NCI-H1694 (cell line): ENCODE measurements at regions not wholly inside any gene's neighbourhood (a gene's known extent, or its start where the extent isn't known, plus 50 kb on each side); places are given as distances from the start of the nearest gene placed in this dataset.

Experiments
- DNase-seq: peaks from one replicate; lab custom pipeline; 2025; lab: John Stamatoyannopoulos, UW

DNA sequence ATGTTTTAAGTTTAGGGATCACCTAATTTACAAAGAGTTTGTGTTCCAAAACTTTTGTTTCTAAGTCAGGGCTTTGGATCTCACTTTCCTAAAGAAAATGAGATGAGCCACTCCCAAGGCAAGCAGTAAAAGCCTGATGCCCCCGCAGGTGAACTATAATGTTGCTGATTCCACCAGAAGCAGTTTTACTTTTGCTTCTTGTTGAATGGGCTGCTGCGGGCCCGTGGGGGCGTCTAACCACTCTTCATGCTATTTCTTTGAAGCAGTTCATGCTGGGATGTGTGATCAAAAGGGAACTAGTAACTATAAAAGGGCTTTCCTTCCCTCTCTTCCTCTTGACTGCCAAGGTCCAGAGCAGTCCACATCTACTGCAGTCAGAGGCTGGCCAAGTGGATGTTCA lies 118.7 kb upstream of the NEBL start:
- no peak for DNase-seq

DNA sequence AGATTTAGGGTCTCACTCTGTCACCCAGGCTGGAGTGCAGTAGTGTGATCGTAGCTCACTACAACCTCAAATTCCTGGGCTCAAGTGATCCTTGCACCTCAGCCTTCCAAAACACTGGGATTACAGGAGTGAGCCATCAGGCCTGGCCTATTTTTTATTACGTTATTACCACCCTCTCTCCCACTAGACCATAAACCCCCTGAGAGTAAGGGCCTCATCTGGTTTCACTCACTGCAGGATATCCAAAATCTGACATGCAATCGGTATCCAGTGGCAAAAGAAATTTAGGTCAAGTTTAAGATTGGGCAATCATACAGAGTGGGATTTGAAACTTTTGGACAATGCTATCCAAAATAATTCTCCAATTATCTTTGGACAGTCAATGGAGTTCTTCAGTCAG lies 117.0 kb upstream of the NEBL start:
- no peak for DNase-seq

DNA sequence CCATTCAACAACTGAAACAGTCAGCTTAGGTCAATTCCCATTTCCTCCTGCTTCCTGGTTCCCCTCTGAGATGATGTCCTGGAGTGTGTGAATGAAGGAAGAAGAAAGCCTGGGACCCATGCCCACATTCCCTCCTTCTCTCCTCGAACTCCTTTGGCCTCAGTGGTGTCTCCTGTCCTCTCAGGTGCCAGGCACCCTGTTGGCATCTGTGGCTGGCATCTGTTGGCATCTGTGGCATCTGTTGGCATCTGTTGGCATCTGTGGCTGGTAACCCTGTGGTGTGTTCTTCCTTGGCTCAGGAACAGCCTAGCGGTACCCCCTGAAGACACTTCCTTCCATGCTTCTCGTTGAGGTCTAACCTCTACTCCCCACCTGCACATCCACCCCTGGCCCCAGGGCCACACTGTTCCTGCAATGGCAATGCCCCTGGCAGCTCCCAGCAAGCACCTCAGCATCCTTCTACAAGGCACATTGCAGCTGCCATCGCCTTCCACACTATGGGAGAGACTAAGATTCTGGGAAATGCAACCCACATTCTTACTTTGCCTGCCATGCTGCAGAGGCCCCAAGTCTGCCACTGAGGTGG lies 114.4 kb upstream of the NEBL start:
- no peak for DNase-seq

DNA sequence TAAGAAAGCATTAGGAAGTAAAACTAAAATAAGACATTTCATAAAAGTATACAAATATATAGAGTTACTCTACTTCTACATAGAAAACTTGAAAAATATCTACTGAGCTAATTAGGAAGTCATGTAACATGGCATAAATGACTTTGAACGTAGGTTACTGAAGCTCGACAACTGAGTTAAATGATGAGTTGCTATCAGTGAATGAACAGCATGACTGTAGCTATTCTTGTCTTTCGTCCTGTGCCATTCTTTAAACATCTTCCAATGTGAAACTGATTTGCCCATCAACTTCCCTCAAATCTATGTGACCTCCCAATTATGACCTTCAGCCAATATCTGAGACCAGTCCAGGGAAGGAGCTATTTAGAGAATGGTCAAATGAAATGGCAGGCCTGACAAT lies 113.5 kb upstream of the NEBL start:
- no peak for DNase-seq

DNA sequence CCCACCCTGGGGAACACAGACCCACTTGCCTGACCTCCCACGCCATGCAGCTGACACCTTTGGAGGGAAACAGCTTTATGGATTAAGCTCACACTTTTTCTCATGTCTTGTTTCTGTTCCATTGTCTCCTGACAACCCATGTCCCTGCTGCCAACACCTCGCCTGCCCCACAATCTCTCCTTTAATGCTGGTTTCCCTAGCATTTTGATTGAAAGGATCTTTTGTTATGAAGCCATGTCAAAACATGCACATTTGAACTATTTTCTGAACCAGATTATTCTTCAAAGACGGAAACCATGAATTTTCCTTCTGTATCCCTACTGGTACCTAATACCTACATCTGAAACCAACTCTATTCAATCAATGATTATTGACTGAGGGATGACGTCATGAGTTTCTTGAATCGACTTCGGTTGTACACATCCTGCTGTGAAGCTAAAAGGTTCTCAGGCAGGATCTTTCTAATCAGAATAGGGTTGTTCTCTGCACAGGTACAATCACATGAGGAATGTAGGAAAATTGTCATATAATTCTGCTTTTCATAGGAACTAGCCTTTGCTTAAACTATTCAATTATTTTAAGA lies 106.2 kb upstream of the NEBL start:
- DNase-seq = no peak

DNA sequence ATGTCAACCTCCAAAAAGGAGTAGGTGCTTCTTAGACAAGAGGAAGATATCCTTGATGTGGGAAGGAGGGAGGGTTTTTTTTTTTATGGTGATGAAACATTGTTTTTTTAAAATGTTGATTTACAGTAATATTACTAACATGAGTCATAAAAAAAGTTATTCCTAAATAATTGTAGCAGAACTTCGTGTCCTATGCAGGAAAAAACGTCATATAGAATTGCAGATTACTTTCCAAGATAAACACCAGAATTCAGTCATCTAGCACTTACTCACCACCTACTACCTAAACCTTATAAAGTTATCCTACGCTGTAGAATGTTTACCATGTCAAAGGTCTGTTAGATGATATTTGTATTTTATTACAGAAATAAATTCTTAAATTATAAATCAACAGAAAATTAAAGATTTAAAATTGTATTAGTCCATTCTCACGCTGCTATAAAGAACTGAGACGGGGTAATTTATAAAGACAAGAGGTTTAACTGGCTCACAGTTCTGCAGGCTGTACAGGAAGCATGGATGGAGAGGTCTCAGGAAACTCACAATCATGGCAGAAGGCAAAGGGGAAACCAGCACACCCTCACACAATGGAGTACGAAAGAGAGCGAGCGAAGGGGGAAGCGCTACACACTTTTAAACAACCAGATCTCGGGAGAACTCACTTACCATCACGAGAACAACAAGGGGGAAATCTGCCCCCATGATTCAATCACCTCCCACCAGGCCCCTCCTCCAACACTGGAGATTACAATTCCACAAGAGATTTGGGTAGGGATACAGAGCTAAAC lies 105.2 kb upstream of the NEBL start:
- DNase-seq = no peak

DNA sequence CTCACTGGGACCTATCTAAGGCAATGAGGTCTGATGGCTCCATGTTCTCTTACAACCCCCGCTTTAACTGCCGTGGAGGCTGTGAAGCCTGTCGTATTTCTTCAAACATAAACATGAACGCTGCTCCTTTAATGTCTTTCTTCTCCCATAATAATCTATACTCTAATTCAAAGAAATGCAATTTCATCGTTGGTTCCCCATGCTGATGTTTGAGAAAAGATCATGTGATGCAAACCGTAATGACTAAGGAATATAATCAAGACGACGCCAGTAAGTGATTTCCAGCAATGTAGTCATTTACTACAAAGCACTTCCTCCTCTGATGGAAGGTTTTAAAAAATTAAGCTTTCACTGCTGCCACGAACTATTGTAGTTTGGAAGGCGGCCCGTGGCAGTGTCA lies 102.6 kb upstream of the NEBL start:
- no peak for DNase-seq

DNA sequence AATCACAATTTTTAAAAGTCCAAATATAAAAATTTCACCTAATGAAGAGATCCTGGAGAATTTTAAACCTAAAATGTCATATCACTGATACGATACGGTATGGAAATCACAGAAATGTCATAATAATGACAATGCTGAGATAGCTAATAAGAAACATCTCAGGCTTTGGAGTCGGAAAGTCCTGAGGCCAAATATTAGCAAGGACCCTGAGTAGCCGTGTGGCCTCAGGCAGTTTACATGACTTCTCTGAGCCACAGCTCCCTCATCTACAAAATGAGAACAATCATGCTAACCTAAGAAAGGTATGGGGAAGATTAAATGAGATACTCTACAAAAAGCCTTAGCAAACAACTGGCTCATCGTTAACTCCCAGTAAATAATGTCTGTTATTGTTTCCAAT lies 100.9 kb upstream of the NEBL start:
- no peak for DNase-seq

DNA sequence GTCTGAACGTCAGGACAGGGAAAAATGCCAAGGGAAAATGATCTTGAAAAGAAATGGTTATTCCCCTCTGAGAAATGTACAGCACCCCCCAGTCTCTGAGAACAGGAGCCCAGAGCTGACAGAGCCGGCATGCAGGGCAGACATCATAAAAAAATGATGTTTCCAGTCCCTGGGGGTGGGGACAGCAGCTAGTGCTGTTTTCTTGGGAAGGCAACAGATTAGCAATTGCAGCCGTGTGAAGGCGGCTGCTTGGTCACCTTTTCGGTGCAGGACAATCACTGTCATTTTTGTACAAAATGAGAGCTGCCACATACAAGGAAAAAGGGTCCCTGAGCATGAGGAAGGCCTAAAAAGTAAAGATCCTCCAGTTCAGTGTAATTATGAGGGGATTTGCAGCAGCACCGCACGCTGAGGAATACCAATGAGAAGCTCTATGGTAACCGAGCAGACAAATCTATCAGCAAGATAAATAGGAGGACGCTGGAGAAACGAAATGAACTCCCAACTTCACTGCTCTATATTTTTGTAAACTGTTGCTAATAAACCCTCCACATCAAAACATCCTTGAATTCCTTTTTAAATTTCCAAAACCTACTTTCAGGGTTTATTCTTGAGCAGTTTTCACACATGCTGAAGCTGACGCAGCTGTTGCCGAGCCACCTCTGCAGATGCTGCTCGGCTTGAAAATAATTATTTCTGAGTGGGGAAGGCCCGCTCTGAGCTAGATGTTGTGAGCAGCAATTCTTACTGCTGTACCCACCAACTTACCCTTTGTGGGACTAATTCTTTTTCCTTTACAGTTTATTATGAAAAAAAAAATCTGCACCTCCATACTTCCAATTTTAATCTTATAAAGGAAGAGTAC lies 98.2 kb upstream of the NEBL start:
- no peak for DNase-seq

DNA sequence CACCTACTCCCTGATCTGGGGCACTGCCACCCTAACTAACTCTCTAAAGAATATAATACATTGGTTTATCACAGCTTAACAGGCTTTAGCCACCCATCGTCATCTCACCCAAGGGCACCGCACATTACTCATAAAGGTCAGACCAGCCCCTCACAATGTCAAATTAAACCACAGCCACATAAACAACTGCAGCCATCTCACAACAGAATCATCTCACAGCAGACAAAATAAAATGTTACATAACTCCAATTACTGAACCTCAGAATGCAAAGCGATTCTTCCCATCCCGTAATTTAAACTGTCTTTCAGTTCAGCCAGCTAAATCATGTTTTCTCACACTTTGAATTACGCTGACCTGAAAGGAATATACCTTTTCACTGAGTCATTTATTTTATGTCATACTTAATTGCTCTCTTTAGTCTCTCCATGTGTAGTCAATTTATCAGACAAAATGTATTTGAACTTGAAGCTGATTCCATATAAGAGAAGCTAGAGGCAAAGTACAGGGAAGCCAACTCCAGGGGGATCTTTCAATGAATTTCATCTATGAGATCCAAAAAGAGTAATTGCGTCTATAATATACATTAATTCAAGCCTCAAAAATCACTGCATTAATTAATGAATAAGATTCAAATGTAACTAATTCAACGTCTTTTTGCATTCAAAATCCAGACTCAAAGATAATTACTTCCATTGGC lies 96.9 kb upstream of the NEBL start:
- no peak for DNase-seq

DNA sequence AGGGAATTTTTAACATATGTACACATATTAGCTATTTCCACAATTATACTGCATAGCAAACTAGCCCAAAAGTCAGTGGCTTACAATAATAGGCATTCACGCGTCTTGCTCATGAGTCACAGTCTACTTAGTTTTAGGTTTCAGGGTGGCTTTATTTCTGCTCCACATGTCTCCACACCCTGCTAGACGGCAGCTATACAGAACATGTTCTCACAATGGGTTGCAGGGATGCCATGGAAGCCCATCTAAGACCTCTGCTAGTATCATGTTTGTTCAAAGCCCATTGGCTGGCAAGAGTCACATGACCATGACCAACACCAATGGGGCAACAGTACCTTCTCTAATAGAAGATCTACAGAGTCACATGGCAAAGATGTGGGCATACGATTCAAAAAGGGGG lies 96.3 kb upstream of the NEBL start:
- DNase-seq = no peak

DNA sequence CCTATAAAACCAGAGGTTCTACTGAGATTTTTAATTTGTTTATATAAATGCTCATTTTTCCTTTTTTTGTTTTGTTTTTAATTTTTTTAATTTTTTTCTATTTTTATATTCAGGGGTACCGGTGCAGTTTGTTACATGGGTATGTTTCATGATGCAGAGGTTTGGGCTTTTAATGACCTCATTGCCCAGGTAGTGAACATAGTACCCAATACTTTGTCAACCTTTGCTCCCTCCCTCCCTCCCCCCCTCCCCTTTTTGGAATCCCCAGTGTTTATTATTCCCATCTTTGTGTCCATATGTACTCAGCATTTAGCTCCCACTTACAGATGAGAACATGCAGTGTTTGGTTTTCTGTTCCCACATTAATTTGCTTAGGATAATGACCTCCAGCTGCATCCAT lies 94.4 kb upstream of the NEBL start:
- no peak for DNase-seq

DNA sequence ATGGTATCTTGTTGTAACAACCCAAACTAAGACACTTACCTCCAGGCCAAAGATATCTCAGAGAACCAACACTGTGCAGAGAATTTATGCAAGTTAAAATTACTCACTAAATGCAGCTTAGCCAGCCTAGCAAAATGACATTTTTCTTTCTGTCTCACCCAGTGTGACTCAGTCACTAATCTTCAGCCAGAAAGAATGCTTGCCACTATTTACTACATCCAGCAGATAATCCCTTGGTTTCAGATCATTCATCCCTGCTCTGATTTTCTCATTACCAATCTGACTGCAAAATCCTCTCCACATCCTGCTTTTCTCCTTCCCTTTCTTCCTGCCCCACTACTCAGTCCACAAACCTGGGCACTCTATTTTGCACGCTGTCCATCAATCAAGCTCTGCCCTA lies 93.5 kb upstream of the NEBL start:
- no peak for DNase-seq

DNA sequence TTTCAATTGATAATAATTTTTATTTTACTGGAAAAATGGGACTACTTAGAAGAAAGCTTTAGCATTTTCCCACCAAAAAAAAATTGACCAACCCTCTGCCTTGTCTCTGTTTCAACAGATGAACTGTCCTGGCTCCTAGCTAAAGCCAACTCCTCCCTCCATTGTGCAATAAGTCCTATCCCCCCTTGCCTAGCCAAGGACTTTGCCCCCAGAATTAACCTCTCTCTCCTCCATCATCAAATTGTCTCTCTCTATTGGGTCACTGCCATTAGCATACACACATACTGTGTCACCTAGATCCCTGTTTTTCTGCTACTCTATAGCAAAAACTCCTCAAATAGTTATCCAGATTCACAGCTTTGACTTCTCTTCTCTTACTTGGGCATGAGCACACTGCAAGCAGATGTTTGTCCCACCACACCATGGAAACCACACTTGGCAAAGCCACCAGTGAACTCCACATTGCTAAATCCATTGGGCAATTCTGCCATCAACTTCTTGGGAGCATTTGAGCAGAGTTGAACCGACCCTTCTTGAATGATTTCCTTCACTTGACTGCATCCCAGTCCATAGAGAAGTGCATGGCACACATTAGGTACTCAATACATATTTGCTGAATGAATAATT lies 91.4 kb upstream of the NEBL start:
- DNase-seq = no peak

DNA sequence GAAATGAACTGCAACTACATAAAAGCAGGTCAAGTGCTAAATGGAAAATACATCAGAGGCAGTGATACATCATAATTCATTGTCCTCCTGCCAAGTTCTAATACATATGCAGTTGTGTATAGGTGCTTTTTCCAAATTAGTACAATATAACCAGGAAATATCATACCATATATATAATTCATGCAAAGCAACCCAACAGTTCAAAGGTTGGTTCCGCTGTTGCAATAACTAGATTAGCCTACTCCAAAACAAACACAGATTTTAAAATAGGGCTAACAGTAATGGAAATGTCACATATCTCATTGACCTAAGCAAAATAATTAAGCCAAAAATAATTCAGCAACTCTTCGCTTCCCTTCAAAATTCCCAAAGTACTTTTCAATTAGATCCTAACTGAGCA lies 88.9 kb upstream of the NEBL start:
- DNase-seq = no peak

DNA sequence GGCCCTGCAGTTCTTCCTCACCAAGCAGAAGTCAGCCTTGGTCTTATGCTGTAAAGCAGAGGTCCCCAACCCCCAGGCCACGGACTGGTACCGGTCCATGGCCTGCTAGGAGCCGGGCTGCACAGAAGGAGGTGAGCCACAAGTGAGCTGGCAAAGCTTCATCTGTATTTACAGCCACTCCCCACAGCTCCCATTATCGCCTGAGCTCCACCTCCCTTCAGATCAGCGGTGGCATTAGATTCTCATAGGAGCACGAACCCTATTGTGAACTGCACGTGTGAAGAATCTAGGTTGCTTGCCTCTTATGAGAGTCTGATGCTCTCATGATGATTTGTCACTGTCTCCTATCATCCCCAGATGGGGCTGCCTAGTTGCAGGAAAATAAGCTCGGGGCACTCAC lies 87.6 kb upstream of the NEBL start:
- no peak for DNase-seq

DNA sequence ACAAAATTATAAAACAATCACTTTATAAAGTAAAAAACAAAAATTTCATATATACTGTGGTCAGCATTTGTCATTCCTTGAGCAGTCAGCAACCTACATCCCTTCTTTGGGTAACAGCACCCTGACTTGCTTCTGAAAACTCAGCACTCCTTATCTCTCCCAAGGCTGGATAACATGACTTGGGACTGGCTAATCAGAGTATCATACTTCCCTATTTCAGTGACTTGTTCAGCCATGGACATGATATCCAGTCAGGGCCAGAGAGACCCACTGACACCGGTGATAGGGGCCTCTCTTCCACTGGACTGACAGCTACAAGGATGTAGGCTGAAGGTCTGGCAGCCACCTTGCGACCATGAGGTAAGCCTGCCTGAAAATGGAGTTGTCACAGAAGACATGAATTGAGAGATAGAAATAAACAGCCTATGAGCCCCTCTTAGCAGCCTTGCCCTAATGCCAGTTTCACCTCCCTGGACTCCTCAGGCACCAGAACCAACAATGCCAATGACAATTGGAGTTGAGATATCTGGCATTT lies 84.4 kb upstream of the NEBL start:
- DNase-seq = no peak

DNA sequence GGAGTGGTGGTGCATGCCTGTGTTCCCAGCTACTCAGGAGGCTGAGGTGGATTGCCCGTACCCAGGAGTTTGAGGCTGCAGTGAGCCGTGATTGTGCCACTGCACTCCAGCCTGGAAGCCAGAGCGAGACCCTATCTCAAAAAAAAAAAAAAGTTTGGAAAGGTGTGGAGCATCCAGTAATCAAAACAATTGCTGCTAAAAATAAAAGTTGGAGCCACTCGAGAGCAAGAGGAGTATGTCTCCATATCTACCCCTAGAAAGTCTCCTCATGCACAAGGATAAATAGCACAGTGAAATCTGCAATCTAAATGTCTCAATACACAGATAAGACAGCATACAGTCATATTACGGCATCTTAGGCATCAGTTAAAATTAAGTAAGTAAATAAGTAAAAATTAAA lies 81.5 kb upstream of the NEBL start:
- no peak for DNase-seq

DNA sequence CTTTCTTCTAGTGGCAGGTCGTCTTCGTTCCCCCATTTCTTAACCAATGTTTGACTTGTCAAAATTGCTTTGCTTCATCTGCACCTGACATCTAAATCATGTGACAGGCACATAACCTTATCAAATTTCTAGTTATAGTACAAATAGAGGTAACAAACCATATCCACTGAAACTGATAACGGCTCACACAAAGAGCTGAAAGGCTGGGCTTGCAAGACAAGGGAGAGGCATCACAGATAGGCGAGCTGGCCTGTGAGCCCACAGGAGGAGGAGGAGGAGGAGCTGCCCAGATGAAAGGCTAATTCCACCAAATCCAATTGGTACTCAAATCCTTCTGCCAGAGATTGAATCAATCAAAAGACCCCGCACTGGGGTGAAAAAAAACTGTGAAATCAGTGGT lies 80.2 kb upstream of the NEBL start:
- no peak for DNase-seq

DNA sequence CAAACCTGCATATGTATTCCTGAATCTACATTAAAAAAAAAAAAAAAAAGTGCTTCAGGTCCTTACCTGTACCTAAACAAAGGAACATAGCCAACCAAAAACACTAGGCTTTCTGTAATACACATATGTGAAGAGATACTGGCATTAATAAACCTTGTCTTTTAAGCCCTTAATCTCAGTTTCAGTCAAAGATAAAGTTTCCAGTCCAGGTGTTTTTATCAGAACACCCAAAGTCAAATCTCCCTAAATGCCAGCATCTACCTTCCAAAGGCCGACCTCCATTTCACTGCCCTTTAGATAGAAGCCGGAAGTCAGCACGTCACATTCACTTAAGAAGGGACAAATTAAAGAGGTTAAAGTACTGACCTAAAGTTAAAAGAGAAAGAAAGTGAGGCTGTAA lies 79.8 kb upstream of the NEBL start:
- DNase-seq = no peak

DNA sequence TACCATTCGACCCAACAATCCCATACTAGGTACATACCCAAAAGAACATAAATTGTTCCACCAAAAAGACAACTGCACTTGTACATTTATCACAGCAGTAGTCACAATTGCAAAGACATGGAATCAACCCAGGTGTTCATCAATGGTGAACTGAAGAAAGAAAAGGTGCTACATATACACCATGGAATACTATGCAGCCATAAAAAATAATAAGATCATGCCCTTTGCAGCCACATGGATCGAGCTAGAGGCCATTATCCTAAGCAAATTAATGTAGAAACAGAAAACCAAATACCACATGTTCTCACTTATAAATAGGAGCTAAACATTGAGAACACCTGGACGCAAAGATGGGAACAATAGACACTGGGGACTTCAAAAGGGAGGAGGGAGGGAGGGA lies 79.3 kb upstream of the NEBL start:
- DNase-seq = no peak

DNA sequence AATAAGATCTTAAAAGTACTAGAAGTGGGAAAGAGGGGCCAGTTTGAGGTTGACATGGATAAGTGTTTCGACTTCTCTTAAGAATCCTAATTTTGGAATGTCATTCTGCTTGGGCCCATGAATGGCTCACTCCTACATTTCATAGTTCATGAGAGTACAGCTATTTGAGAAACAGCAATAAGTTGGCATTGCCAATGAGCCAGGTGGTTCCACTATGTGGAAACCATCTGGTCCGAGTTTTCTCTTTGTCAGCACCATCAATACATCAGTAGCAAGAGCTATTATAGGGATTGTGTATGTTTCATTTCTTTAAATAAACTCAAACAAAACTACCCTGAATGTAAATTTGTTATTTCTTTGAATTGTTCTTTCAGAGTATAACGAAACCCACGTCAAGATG lies 78.1 kb upstream of the NEBL start:
- no peak for DNase-seq
